IPS DF 6.9 (cell line): ENCODE measurements at regions not wholly inside any gene's neighbourhood (a gene's known extent, or its start where the extent isn't known, plus 50 kb on each side); places are given as distances from the start of the nearest gene placed in this dataset.
"Not testable (repeated sequence)": the region's sequence is repeated elsewhere in the genome, so short reads cannot be mapped to it uniquely, and the experiment has no call there.

Experiments
- DNase-seq: peaks from one replicate; pipeline ENCODE4 v3.0.0-alpha.2; 2013; ENCODE audit warnings: low read depth, low spot score
- H3K27ac ChIP-seq: one replicate; pipeline ENCODE4 v1.5.1; 2013; ENCODE audit warnings: low read length, control low read depth
- H3K27me3 ChIP-seq: 2 replicates; pipeline ENCODE4 v1.6.1; 2013; ENCODE audit warnings: mild to moderate bottlenecking, low read length; ENCODE audit not compliant: control insufficient read depth, insufficient read depth
- H3K36me3 ChIP-seq: 2 replicates; pipeline ENCODE4 v1.6.1; 2013; ENCODE audit warnings: low read length; ENCODE audit not compliant: control insufficient read depth, insufficient read depth
- H3K4me1 ChIP-seq: 2 replicates; pipeline ENCODE4 v1.6.1; 2013; ENCODE audit warnings: low read length; ENCODE audit not compliant: control insufficient read depth, insufficient read depth
- H3K4me3 ChIP-seq: 2 replicates; pipeline ENCODE4 v1.5.1; 2013; ENCODE audit warnings: mild to moderate bottlenecking, low read length
- H3K9me3 ChIP-seq: 2 replicates; pipeline ENCODE4 v1.6.1; 2013; ENCODE audit warnings: low read length, inconsistent platforms; ENCODE audit not compliant: control insufficient read depth, insufficient read depth
- WGBS: extraction: QIAGEN DNeasy Blood & Tissue Kit; methylation state at CpG from one replicate; pipeline ENCODE4 v1.1.7; 2013; ENCODE audit warnings: mixed read lengths, missing lambda C conversion rate; ENCODE audit not compliant: insufficient read length, insufficient coverage; 5-methylcytosine and 5-hydroxymethylcytosine counted together

DNA sequence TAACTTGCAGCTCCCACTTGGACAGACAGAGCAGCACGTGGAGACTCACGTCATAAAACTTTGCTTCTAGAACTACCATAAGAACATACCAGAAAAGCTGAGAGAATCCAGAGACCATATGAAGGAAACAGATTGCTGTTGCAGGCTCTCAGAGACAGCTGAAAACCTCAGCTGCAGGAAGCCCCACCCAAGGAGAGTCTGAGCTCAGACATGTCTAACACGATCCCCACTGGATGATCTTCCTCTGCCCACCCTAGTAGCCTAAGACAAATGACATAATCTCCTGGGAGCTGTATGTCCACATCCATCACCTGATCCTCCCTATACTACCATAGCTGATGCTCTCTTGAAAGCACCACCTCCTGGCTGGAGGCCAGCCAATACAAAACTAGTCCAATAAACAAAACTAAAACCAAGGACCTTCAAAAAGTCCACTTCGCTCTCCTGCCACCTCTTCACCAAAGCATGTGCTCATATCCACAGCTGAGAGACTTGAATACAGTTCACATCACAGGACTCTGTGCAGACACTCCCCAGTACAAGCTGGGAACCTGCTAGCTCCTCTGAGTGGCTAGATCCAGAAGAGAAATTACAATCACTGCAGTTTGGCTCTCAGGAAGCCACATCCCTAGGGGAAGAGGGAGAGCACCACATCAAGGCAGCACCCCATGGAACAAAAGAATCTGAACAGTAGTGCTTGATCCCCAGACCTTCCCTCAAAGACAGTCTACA, 257.4 kb downstream of the TRIM36 start:
- H3K4me3 ChIP-seq: no peak overlapping the region
- H3K36me3 ChIP-seq: no peaks in the 10 kb centered on the region
- H3K27ac ChIP-seq: no peak overlapping the region
- no peaks in the 10 kb centered on the region for H3K9me3 ChIP-seq
- WGBS: no CpG with 5 or more reads among the region's 4 CpGs
- no peak for DNase-seq
- H3K27me3 ChIP-seq: no peaks in the 10 kb centered on the region
- no peaks in the 10 kb centered on the region for H3K4me1 ChIP-seq

DNA sequence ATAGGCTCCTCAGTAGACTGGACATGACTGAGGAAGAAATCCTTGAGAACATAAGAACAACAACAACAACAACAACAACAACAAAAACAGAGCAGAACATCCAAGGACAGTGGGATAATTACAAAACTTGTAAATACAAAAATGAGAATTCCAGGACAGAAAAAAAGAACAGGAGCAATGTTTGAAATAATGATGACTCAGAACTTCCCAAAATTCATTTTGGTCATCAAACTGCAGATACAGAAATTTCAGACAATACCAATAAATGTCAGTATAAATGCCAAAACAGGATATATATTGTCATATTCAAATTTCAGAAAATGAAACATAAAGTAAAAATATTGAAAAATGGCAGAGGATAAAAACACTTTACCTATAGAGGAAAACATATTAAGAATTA, 259.0 kb downstream of the TRIM36 start:
- no peaks in the 10 kb centered on the region for H3K36me3 ChIP-seq

GRCh38 chr5:114909424-114909823, 260.3 kb downstream of the TRIM36 start:
- Histone ChIP-seq H3K9me3 (peaks cover 3% of the 10 kb centered on the region; the same call in 1 of the 2 replicates), H3K4me3 (no peak overlapping the region), H3K4me1 (no peaks in the 10 kb centered on the region), H3K36me3 (no peaks in the 10 kb centered on the region), H3K27ac (no peak overlapping the region), H3K27me3 (no peaks in the 10 kb centered on the region)
- WGBS: no CpG with 5 or more reads among the region's 2 CpGs
- DNase-seq: no peak

More for the DNA sequence above, 259.0 kb downstream of the TRIM36 start:
- Histone ChIP-seq H3K4me3 (no peak overlapping the region), H3K27ac (no peak overlapping the region), H3K27me3 (no peaks in the 10 kb centered on the region), H3K9me3 (no peaks in the 10 kb centered on the region), H3K4me1 (no peaks in the 10 kb centered on the region)
- no peak for DNase-seq

DNA sequence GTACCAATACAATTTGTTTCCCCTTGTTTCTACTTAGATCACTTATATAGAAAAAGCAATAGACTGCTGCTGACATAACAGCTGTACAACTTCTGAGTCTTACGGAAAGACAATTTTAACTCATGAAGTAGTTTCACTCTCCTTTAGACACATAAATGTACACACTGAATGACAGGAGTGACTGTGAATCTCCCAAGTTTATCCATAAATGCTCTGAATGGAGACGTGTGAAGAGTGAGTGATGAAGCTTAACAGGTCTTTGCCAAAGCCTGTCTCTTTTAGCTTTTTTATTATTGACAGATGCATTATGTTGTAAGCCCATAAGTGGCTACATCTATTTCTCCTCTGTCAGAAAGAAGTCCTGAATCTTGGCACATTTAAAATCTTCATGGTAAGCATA, 265.9 kb downstream of the TRIM36 start:
- H3K36me3 ChIP-seq: no peaks in the 10 kb centered on the region
- H3K4me1 ChIP-seq: no peaks in the 10 kb centered on the region
- peaks cover 3% of the 10 kb centered on the region; the same call in 1 of the 2 replicates for H3K9me3 ChIP-seq
- H3K27ac ChIP-seq: no peak overlapping the region
- DNase-seq: no peak
- WGBS: no CpG with 5 or more reads among the region's 2 CpGs
- no peaks in the 10 kb centered on the region for H3K27me3 ChIP-seq
- no peak overlapping the region for H3K4me3 ChIP-seq

- no peaks in the 10 kb centered on the region for H3K27me3 ChIP-seq
- H3K36me3 ChIP-seq: no peaks in the 10 kb centered on the region
- WGBS: no CpG with 5 or more reads among the region's 2 CpGs
- no peaks in the 10 kb centered on the region for H3K4me1 ChIP-seq
- no peaks in the 10 kb centered on the region for H3K9me3 ChIP-seq
- H3K4me3 ChIP-seq: no peak overlapping the region
- DNase-seq: no peak
- no peak overlapping the region for H3K27ac ChIP-seq
These were observed 271.1 kb downstream of the TRIM36 start for GRCh38 chr5:114898602-114899001.

- no peak overlapping the region for H3K27ac ChIP-seq
- no peaks in the 10 kb centered on the region for H3K36me3 ChIP-seq
- H3K9me3 ChIP-seq: no peaks in the 10 kb centered on the region
- no peaks in the 10 kb centered on the region for H3K4me1 ChIP-seq
- no CpG with 5 or more reads among the region's 2 CpGs for WGBS
- no peaks in the 10 kb centered on the region for H3K27me3 ChIP-seq
- H3K4me3 ChIP-seq: no peak overlapping the region
- no peak for DNase-seq
These were observed 286.0 kb downstream of the TRIM36 start for GRCh38 chr5:114883675-114884074.

DNA sequence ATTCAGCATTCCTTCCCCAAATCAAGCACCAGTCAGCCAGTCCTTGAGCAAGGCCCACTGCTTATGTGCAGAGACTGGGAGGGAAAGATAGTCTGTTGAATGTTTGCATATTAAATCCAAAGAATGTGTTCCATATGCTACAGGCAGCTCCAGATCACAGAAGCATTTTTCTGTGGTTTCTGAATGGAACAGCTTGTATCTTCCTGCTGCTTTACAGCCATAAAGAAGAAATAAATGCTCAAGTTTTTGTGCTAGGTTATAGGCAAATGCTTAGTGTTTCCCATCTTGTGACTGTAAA, 310.3 kb downstream of the TRIM36 start:
- H3K4me1 ChIP-seq: no peaks in the 10 kb centered on the region
- H3K36me3 ChIP-seq: no peaks in the 10 kb centered on the region
- DNase-seq: no peak
- no peaks in the 10 kb centered on the region for H3K9me3 ChIP-seq
- no peaks in the 10 kb centered on the region for H3K27me3 ChIP-seq
- H3K27ac ChIP-seq: no peak overlapping the region
- H3K4me3 ChIP-seq: no peak overlapping the region

GRCh38 chr5:114858665-114859437, 310.9 kb downstream of the TRIM36 start:
- no CpG with 5 or more reads among the region's 7 CpGs for WGBS
- H3K36me3 ChIP-seq: no peaks in the 10 kb centered on the region
- no peak for DNase-seq
- no peak overlapping the region for H3K27ac ChIP-seq
- H3K4me3 ChIP-seq: no peak overlapping the region
- no peaks in the 10 kb centered on the region for H3K4me1 ChIP-seq
- no peaks in the 10 kb centered on the region for H3K27me3 ChIP-seq
- no peaks in the 10 kb centered on the region for H3K9me3 ChIP-seq

DNA sequence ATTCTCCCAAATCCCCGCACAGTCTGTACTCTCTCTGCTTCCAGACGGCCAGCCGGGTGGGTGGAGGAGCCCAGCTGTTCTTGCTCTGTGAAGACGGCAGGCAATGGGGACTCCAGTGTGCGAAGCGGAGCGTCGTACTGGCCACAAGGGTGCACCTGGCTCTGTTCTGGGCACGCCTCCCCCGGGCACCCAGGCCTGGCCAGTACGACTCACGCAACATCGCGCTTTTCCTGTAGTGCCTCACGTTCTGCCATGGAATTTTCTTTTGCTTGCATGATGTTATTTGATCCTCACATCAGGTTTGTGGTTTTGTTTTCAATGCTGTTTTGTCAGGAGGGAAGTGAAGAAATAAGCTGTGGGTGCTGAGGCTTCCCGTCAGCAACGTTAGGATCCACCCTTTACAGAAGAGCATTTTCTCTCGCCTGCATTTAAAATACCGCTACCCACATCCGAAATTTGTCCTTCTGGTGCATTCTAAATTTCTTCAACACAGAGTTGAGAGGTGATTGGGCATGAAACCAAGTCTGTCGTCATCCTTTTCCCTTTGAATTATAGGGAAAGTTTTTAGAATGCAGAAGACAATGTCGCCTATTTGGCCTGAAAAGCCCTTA, 311.7 kb downstream of the TRIM36 start:
- Histone ChIP-seq H3K36me3 (no peaks in the 10 kb centered on the region), H3K4me1 (no peaks in the 10 kb centered on the region), H3K27me3 (no peaks in the 10 kb centered on the region), H3K9me3 (no peaks in the 10 kb centered on the region), H3K27ac (no peak overlapping the region), H3K4me3 (no peak overlapping the region)
- WGBS: no CpG with 5 or more reads among the region's 22 CpGs
- DNase-seq: no peak

GRCh38 chr5:114844711-114845110, 325.0 kb downstream of the TRIM36 start:
- H3K4me3 ChIP-seq, H3K4me1 ChIP-seq, H3K27me3 ChIP-seq, H3K36me3 ChIP-seq, H3K9me3 ChIP-seq, DNase-seq, H3K27ac ChIP-seq: not testable (repeated sequence)
- WGBS: no CpG with 5 or more reads among the region's 9 CpGs
